ENCODE measurements at regions not wholly inside any gene's neighbourhood (a gene's known extent, or its start where the extent isn't known, plus 50 kb on each side); places are given as distances from the start of the nearest gene placed in this dataset.

- H3K27ac ChIP-seq: no peak overlapping the region
- no peak for TF ChIP-seq CTCF (IDR thresholded peaks at IDR 0.05)
Measured at GRCh38 chr15:87439090-87439489, 817.4 kb downstream of the NTRK3 start.

- no peak overlapping the region for H3K27ac ChIP-seq
- TF ChIP-seq CTCF (IDR thresholded peaks at IDR 0.05): no peak
- no peak for TF ChIP-seq ZFX (IDR thresholded peaks at IDR 0.05; ENCODE audit: borderline replicate concordance)
Measured at GRCh38 chr15:87433871-87434270, 822.7 kb downstream of the NTRK3 start.

- TF ChIP-seq ZFX (IDR thresholded peaks at IDR 0.05; ENCODE audit: borderline replicate concordance): no peak
- no peak for TF ChIP-seq CTCF (IDR thresholded peaks at IDR 0.05)
Measured at GRCh38 chr15:87429754-87430153, 826.8 kb downstream of the NTRK3 start.

GRCh38 chr15:87420017-87420416 lies 836.5 kb downstream of the NTRK3 start:
- no peak overlapping the region for H3K27ac ChIP-seq

More at GRCh38 chr15:87429754-87430153, 826.8 kb downstream of the NTRK3 start:
- H3K27ac ChIP-seq: no peak overlapping the region

GRCh38 chr15:87419344-87419743 lies 837.2 kb downstream of the NTRK3 start:
- TF ChIP-seq ZFX (IDR thresholded peaks at IDR 0.05; ENCODE audit: borderline replicate concordance) (no peak), CTCF (IDR thresholded peaks at IDR 0.05) (no peak)
- no peak overlapping the region for H3K27ac ChIP-seq

More at GRCh38 chr15:87420017-87420416, 836.5 kb downstream of the NTRK3 start:
- no peak for TF ChIP-seq ZFX (IDR thresholded peaks at IDR 0.05; ENCODE audit: borderline replicate concordance)
- TF ChIP-seq CTCF (IDR thresholded peaks at IDR 0.05): no peak

- TF ChIP-seq ZFX (IDR thresholded peaks at IDR 0.05; ENCODE audit: borderline replicate concordance): no peak
- no peak overlapping the region for H3K27ac ChIP-seq
Measured at GRCh38 chr15:87416591-87417257, 839.8 kb downstream of the NTRK3 start.

GRCh38 chr15:87408902-87409301 lies 847.6 kb downstream of the NTRK3 start:
- H3K27ac ChIP-seq: no peak overlapping the region
- TF ChIP-seq ZFX (IDR thresholded peaks at IDR 0.05; ENCODE audit: borderline replicate concordance): no peak
- no peak for TF ChIP-seq CTCF (IDR thresholded peaks at IDR 0.05)

- H3K27ac ChIP-seq: no peak overlapping the region
- no peak for TF ChIP-seq CTCF (IDR thresholded peaks at IDR 0.05)
- TF ChIP-seq ZFX (IDR thresholded peaks at IDR 0.05; ENCODE audit: borderline replicate concordance): no peak
Measured at GRCh38 chr15:87403973-87404372, 852.6 kb downstream of the NTRK3 start.

Measured in 22Rv1 (cell line).